ENCODE measurements at regions not wholly inside any gene's neighbourhood (a gene's known extent, or its start where the extent isn't known, plus 50 kb on each side); places are given as distances from the start of the nearest gene placed in this dataset.
"Not testable (repeated sequence)": the region's sequence is repeated elsewhere in the genome, so short reads cannot be mapped to it uniquely, and the experiment has no call there.

DNA sequence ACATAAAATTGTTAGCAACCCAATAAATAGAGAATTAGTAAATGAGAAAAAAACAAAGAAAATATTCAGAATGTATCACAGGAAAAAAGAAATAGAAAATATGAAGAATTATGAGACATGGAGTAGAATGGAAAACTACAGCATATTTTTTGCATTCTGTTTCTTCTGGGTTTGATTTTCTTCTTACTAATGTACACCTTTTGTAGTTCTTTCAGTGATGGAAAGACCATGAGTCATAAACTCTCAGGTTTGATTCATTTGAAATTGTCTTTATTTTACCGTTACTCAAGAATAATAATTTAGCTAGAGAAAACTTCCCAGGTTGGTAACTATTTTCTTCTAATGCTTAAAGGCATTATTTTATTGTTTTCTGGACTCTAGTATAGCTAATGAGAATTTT, 90.3 kb upstream of the TMEM170B start:
- no peak for ATAC-seq
- no peak for TF ChIP-seq TCF4 (CRISPR knock-in tag; IDR thresholded peaks at IDR 0.05; ENCODE audit: borderline replicate concordance)
- no peak for TF ChIP-seq POU6F1 (CRISPR knock-in tag; IDR thresholded peaks at IDR 0.05; ENCODE audit: borderline replicate concordance, low read depth)
- no peak for TF ChIP-seq CSDC2 (CRISPR knock-in tag; IDR thresholded peaks at IDR 0.05)
- TF ChIP-seq PATZ1 (CRISPR knock-in tag; IDR thresholded peaks at IDR 0.05; ENCODE audit: borderline replicate concordance) = no peak

- TF ChIP-seq POU6F1 (CRISPR knock-in tag; IDR thresholded peaks at IDR 0.05; ENCODE audit: borderline replicate concordance, low read depth) (no peak), ZNF70 (CRISPR knock-in tag; IDR thresholded peaks at IDR 0.05) (no peak), ISL1 (CRISPR knock-in tag; IDR thresholded peaks at IDR 0.05) (no peak), PPARA (CRISPR knock-in tag; IDR thresholded peaks at IDR 0.05; ENCODE audit: borderline replicate concordance) (no peak)
- TF ChIP-seq, protein P1, sequence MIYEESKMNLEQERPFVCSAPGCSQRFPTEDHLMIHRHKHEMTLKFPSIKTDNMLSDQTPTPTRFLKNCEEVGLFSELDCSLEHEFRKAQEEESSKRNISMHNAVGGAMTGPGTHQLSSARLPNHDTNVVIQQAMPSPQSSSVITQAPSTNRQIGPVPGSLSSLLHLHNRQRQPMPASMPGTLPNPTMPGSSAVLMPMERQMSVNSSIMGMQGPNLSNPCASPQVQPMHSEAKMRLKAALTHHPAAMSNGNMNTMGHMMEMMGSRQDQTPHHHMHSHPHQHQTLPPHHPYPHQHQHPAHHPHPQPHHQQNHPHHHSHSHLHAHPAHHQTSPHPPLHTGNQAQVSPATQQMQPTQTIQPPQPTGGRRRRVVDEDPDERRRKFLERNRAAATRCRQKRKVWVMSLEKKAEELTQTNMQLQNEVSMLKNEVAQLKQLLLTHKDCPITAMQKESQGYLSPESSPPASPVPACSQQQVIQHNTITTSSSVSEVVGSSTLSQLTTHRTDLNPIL (CRISPR knock-in tag; IDR thresholded peaks at IDR 0.05; ENCODE audit: low read depth) = no peak
- ATAC-seq = no peak
Measured at GRCh38 chr6:11445146-11445545, 92.4 kb upstream of the TMEM170B start.

GRCh38 chr6:11443125-11443524, 94.4 kb upstream of the TMEM170B start:
- not testable (repeated sequence) for ATAC-seq

DNA sequence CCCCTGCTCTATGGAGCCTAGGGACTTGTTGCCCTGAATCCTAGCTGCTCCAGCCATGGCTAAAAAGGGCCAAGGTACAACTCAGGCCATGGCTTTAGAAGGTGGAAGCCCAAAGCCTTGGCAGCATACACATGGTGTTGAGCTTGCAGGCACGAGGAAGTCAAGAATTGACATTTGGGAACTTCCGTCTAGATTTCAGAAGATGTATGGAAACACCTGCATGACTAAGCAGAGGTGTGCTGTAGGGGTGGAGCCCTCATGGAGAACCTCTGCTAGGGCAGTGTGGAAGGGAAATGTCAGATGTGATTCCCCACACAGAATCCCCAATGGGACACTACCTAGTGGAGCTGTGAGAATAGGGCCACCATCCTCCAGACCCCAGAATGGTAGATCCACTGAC, 95.1 kb upstream of the TMEM170B start:
- TF ChIP-seq BACH2 (CRISPR knock-in tag; IDR thresholded peaks at IDR 0.05; ENCODE audit: borderline replicate concordance) (no peak), ZNF565 (CRISPR knock-in tag; conservative IDR thresholded peaks at IDR 0.05; ENCODE audit: low read depth) (no peak)
- ATAC-seq = no peak

- TF ChIP-seq TOX (CRISPR knock-in tag; IDR thresholded peaks at IDR 0.05; ENCODE audit: borderline replicate concordance) (no peak), CSRNP3 (CRISPR knock-in tag; IDR thresholded peaks at IDR 0.05) (no peak), POU6F1 (CRISPR knock-in tag; IDR thresholded peaks at IDR 0.05; ENCODE audit: borderline replicate concordance, low read depth) (no peak), ZNF8 (CRISPR knock-in tag; IDR thresholded peaks at IDR 0.05) (no peak), PPARA (CRISPR knock-in tag; IDR thresholded peaks at IDR 0.05; ENCODE audit: borderline replicate concordance) (no peak), ZFP3 (CRISPR knock-in tag; IDR thresholded peaks at IDR 0.05) (no peak), OSR1 (CRISPR knock-in tag; IDR thresholded peaks at IDR 0.05) (no peak), GLIS3 (CRISPR knock-in tag; IDR thresholded peaks at IDR 0.05) (no peak), SNAI2 (CRISPR knock-in tag; IDR thresholded peaks at IDR 0.05) (no peak), ZC3H10 (CRISPR knock-in tag; IDR thresholded peaks at IDR 0.05) (no peak), ZNF70 (CRISPR knock-in tag; IDR thresholded peaks at IDR 0.05) (no peak), ZFP30 (CRISPR knock-in tag; IDR thresholded peaks at IDR 0.05) (no peak), ESRRG (CRISPR knock-in tag; IDR thresholded peaks at IDR 0.05) (no peak), ZNF565 (CRISPR knock-in tag; conservative IDR thresholded peaks at IDR 0.05; ENCODE audit: low read depth) (no peak), ARNTL (CRISPR knock-in tag; IDR thresholded peaks at IDR 0.05; ENCODE audit: borderline replicate concordance, low read depth) (no peak)
- ATAC-seq = no peak
Measured at GRCh38 chr6:11439876-11440275, 97.7 kb upstream of the TMEM170B start.
